Liver (tissue), 8 donors: ENCODE measurements at regions not wholly inside any gene's neighbourhood (a gene's known extent, or its start where the extent isn't known, plus 50 kb on each side); places are given as distances from the start of the nearest gene placed in this dataset.

Source experiments
- DNase-seq: peaks from one replicate; pipeline ENCODE4 v3.0.0-alpha.2; 2017; ENCODE audit warnings: low spot score
- H3K27ac ChIP-seq, 2 donors: one replicate each; pipeline ENCODE4 v1.7.0; 2013; ENCODE audit warnings: inconsistent platforms in 2 of 2, low read length in 2 of 2, control low read depth in 1 of 2, low read depth in 1 of 2, mild to moderate bottlenecking in 1 of 2
- H3K27me3 ChIP-seq, 4 donors: one replicate each; pipeline versions ENCODE4 v1.6.1 to v1.7.0; 2013; ENCODE audit warnings: low read length in 3 of 4, inconsistent platforms in 1 of 4, mild to moderate bottlenecking in 1 of 4, moderate library complexity in 1 of 4; ENCODE audit not compliant: control insufficient read depth in 4 of 4, insufficient read depth in 4 of 4
- H3K36me3 ChIP-seq, 4 donors: one replicate each; pipeline versions ENCODE4 v1.6.1 to v1.7.0; 2013; ENCODE audit warnings: low read length in 3 of 4, mild to moderate bottlenecking in 3 of 4, low read depth in 1 of 4, moderate library complexity in 1 of 4; ENCODE audit not compliant: control insufficient read depth in 4 of 4, insufficient read depth in 3 of 4
- H3K4me1 ChIP-seq, 4 donors: one replicate each; pipeline versions ENCODE4 v1.6.1 to v1.7.0; 2013; ENCODE audit warnings: low read length in 3 of 4, mild to moderate bottlenecking in 3 of 4, moderate library complexity in 1 of 4; ENCODE audit not compliant: control insufficient read depth in 4 of 4, insufficient read depth in 4 of 4
- H3K4me3 ChIP-seq, 3 donors: one replicate each; pipeline versions ENCODE4 v1.6.1 to v1.7.0; 2013; ENCODE audit warnings: low read length in 3 of 3, control low read depth in 1 of 3, low read depth in 1 of 3, mild to moderate bottlenecking in 1 of 3
- H3K9ac ChIP-seq, 2 donors: one replicate each; pipeline ENCODE4 v1.7.0; 2013; ENCODE audit warnings: low read length in 2 of 2, mild to moderate bottlenecking in 2 of 2, moderate library complexity in 2 of 2, control low read depth in 1 of 2, low read depth in 1 of 2
- H3K9me3 ChIP-seq, 4 donors: one replicate each; pipeline versions ENCODE4 v1.6.1 to v1.7.0; 2013; ENCODE audit warnings: low read length in 3 of 4; ENCODE audit not compliant: control insufficient read depth in 4 of 4
- CTCF ChIP-seq: fragments of 150-350 bp; IDR thresholded peaks from 2 replicates; pipeline ENCODE4 v1.5.1; 2017; ENCODE audit warnings: improper control_type of control experiment, low read depth, low read length; ENCODE audit not compliant: missing input control
- EGR1 ChIP-seq, 2 donors: IDR thresholded peaks; 2 replicates each; pipeline ENCODE4 v1.6.1; 2016 to 2018; ENCODE audit warnings: antibody characterized with exemption in 2 of 2, low read depth in 2 of 2
- FOXA1 ChIP-seq: IDR thresholded peaks from 2 replicates; pipeline ENCODE4 v1.6.1; 2016; ENCODE audit warnings: antibody characterized with exemption
- FOXA2 ChIP-seq: IDR thresholded peaks from 2 replicates; pipeline ENCODE4 v1.6.1; 2016; ENCODE audit warnings: antibody characterized with exemption
- GABPA ChIP-seq, 2 donors: IDR thresholded peaks in 1 of 2; conservative IDR thresholded peaks in 1 of 2; 2 replicates each; pipeline ENCODE4 v1.6.1; 2016; ENCODE audit warnings: antibody characterized with exemption in 2 of 2, mild to moderate bottlenecking in 1 of 2, moderate library complexity in 1 of 2
- HNF4A ChIP-seq, 2 donors: conservative IDR thresholded peaks; 2 replicates each; pipeline ENCODE4 v1.6.1; 2016; ENCODE audit warnings: antibody characterized with exemption in 2 of 2, mild to moderate bottlenecking in 2 of 2
- HNF4G ChIP-seq: IDR thresholded peaks from 2 replicates; pipeline ENCODE4 v1.6.1; 2016; ENCODE audit warnings: antibody characterized with exemption
- JUND ChIP-seq, 2 donors: IDR thresholded peaks; 2 replicates each; pipeline ENCODE4 v1.6.1; 2016; ENCODE audit warnings: antibody characterized with exemption in 2 of 2
- NR2F2 ChIP-seq: IDR thresholded peaks from 2 replicates; pipeline ENCODE4 v1.6.1; 2016; ENCODE audit warnings: antibody characterized with exemption
- RAD21 ChIP-seq, 2 donors: IDR thresholded peaks; 2 replicates each; pipeline ENCODE4 v1.6.1; 2016; ENCODE audit warnings: antibody characterized with exemption in 2 of 2, mild to moderate bottlenecking in 2 of 2
- REST ChIP-seq: IDR thresholded peaks from 2 replicates; pipeline ENCODE4 v1.6.1; 2016; ENCODE audit warnings: antibody characterized with exemption, mild to moderate bottlenecking
- RXRA ChIP-seq, 2 donors: IDR thresholded peaks; 2 replicates each; pipeline ENCODE4 v1.6.1; 2017 to 2018; ENCODE audit warnings: antibody characterized with exemption in 2 of 2, mild to moderate bottlenecking in 1 of 2
- SP1 ChIP-seq: IDR thresholded peaks from 2 replicates; pipeline ENCODE4 v1.6.1; 2018; ENCODE audit warnings: antibody characterized with exemption, mild to moderate bottlenecking
- TAF1 ChIP-seq: conservative IDR thresholded peaks from 2 replicates; pipeline ENCODE4 v1.6.1; 2016; ENCODE audit warnings: antibody characterized with exemption, mild to moderate bottlenecking
- YY1 ChIP-seq: IDR thresholded peaks from 2 replicates; pipeline ENCODE4 v1.6.1; 2016; ENCODE audit warnings: antibody characterized with exemption, mild to moderate bottlenecking
- ZBTB33 ChIP-seq: IDR thresholded peaks from 2 replicates; pipeline ENCODE4 v1.6.1; 2016; ENCODE audit warnings: antibody characterized with exemption
- WGBS: extraction: QIAGEN DNeasy Blood & Tissue Kit; methylation state at CpG from one replicate; pipeline ENCODE4 v1.1.7; 2013; 5-methylcytosine and 5-hydroxymethylcytosine counted together
- TF ChIP-seq, protein P1 (sequence below): IDR thresholded peaks from 2 replicates; pipeline ENCODE4 v1.6.1; 2016; ENCODE audit warnings: antibody characterized with exemption
- TF ChIP-seq, protein P2 (sequence below): IDR thresholded peaks from 2 replicates; pipeline ENCODE4 v1.6.1; 2016; ENCODE audit warnings: antibody characterized with exemption
- donor health status: healthy.
- donor health status: healthy.
- donor health status: healthy.
- donor health status: healthy.
- donor health status: healthy.

DNA sequence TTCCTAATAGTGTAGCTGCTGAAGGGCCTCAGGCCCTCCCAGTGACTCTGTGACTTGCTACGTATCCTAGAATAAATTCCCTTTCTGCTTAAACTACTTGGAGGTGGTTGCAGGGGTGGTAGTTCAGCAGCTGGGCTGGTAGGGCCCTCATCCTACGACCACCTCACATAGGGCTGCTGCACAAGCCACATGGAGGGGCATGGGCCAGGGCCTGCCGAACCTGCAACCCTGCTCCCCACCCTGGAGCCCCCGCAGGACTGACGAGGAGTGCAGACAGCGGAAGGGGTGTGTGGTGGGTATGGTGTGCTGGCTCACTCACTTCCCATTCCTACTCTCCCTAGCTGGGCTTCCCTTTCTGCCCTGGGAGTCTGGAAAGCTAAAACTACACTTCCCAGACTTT is 56.2 kb upstream of the MLN start:
- no peak for TF ChIP-seq NR2F2
- TF ChIP-seq EGR1 (IDR thresholded peaks at IDR 0.05; ENCODE audit: low read depth in 2 of 2): no peak
- TF ChIP-seq RXRA (IDR thresholded peaks at IDR 0.05): no peak
- no peak for TF ChIP-seq TAF1
- no peak for TF ChIP-seq CTCF
- TF ChIP-seq RAD21 (IDR thresholded peaks at IDR 0.05): no peak
- no peak for TF ChIP-seq ZBTB33
- no peak for TF ChIP-seq REST
- TF ChIP-seq HNF4G: no peak
- no peak for TF ChIP-seq FOXA1
- TF ChIP-seq JUND (IDR thresholded peaks at IDR 0.05): no peak
- TF ChIP-seq, protein P1, sequence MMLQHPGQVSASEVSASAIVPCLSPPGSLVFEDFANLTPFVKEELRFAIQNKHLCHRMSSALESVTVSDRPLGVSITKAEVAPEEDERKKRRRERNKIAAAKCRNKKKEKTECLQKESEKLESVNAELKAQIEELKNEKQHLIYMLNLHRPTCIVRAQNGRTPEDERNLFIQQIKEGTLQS: no peak
- TF ChIP-seq GABPA (IDR thresholded peaks at IDR 0.05 in 1 of 2, conservative IDR thresholded peaks at IDR 0.05 in 1 of 2): no peak
- no peak for TF ChIP-seq FOXA2
- TF ChIP-seq SP1: no peak
- TF ChIP-seq HNF4A (conservative IDR thresholded peaks at IDR 0.05): no peak
- TF ChIP-seq, protein P2, sequence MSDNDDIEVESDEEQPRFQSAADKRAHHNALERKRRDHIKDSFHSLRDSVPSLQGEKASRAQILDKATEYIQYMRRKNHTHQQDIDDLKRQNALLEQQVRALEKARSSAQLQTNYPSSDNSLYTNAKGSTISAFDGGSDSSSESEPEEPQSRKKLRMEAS: no peak
- no peak for TF ChIP-seq YY1
- no peak overlapping the region for H3K4me3 ChIP-seq
- no peak for DNase-seq
- H3K27ac ChIP-seq: no peak overlapping the region
- H3K9ac ChIP-seq: no peak overlapping the region
- no peaks in the 10 kb centered on the region for H3K9me3 ChIP-seq
- H3K36me3 ChIP-seq: no peaks in the 10 kb centered on the region
- H3K4me1 ChIP-seq: peaks cover 0 to 3% (median 0%) of the 10 kb centered on the region in 4 donors
- H3K27me3 ChIP-seq: no peaks in the 10 kb centered on the region
- WGBS: 93% methylated on average over 6 of the region's 6 CpGs
